WTC11 (cell line): ENCODE measurements at regions not wholly inside any gene's neighbourhood (a gene's known extent, or its start where the extent isn't known, plus 50 kb on each side); places are given as distances from the start of the nearest gene placed in this dataset.

Experiments used
- ATAC-seq: fragments of 200-7000 bp; cut with Tn5 transposase; 2 replicates; pipeline ENCODE4 v1.10.0; 2021; ENCODE audit warnings: mild to moderate bottlenecking, moderate library complexity
- CTCF ChIA-PET: fragments of 300-600 bp; sonication (Branson Sonifier 250); formaldehyde crosslinking; loops from one replicate; lab custom pipeline; 2021; ENCODE audit warnings: antibody characterized with exemption; lab: Charles Lee
- POLR2A ChIA-PET: fragments of 350-600 bp; sonication (Branson Sonifier 250); formaldehyde crosslinking; loops from one replicate; lab custom pipeline; 2021; ENCODE audit warnings: antibody characterized with exemption; lab: Charles Lee
- DNase-seq: peaks from one replicate; pipeline ENCODE4 v3.0.0; 2021; ENCODE audit warnings: low spot score
- H3K27ac Mint-ChIP-seq: 2 replicates; pipeline ENCODE4 v1.8.0; 2021; ENCODE audit warnings: mixed read lengths
- H3K27me3 Mint-ChIP-seq: 2 replicates; pipeline ENCODE4 v1.8.0; 2021; ENCODE audit warnings: low read depth, mild to moderate bottlenecking, moderate library complexity, mixed read lengths
- H3K36me3 Mint-ChIP-seq: 2 replicates; pipeline ENCODE4 v1.8.0; 2021; ENCODE audit warnings: mixed read lengths
- H3K4me1 Mint-ChIP-seq: 2 replicates; pipeline ENCODE4 v1.8.0; 2022; ENCODE audit warnings: mixed read lengths
- H3K4me3 Mint-ChIP-seq: 2 replicates; pipeline ENCODE4 v1.8.0; 2021; ENCODE audit warnings: mild to moderate bottlenecking, moderate library complexity, mixed read lengths
- H3K9me3 Mint-ChIP-seq: 2 replicates; pipeline ENCODE4 v1.8.0; 2021; ENCODE audit warnings: mixed read lengths
- EMX1 ChIP-seq: fragments of 250-450 bp; sonication (Bioruptor Pico); IDR thresholded peaks from 2 replicates; pipeline ENCODE4 v1.8.0; 2021; ENCODE audit warnings: mild to moderate bottlenecking
- TEAD1 ChIP-seq: sonication (generic); formaldehyde crosslinking; IDR thresholded peaks from 2 replicates; pipeline ENCODE4 v1.8.0; 2022; ENCODE audit warnings: mild to moderate bottlenecking, missing genetic modification reagents
- ZNF219 ChIP-seq: sonication (generic); formaldehyde crosslinking; IDR thresholded peaks from 2 replicates; pipeline ENCODE4 v1.8.0; 2023; ENCODE audit warnings: missing genetic modification reagents, mild to moderate bottlenecking, borderline replicate concordance
- ZNF396 ChIP-seq: fragments of 250-450 bp; sonication (Bioruptor Pico); IDR thresholded peaks from 2 replicates; pipeline ENCODE4 v1.8.0; 2021; ENCODE audit warnings: mild to moderate bottlenecking, moderate library complexity, borderline replicate concordance
- TF ChIP-seq, protein P1 (sequence below): sonication (generic); formaldehyde crosslinking; IDR thresholded peaks from 2 replicates; pipeline ENCODE4 v1.8.1; 2023; ENCODE audit warnings: mild to moderate bottlenecking, missing genetic modification reagents, borderline replicate concordance
- TF ChIP-seq, protein P2 (sequence below): sonication (generic); formaldehyde crosslinking; IDR thresholded peaks from 2 replicates; pipeline ENCODE4 v1.8.1; 2022; ENCODE audit warnings: mild to moderate bottlenecking, missing genetic modification reagents, moderate library complexity, borderline replicate concordance
- TF ChIP-seq, protein P3 (sequence below): fragments of 250-450 bp; sonication (Bioruptor Pico); conservative IDR thresholded peaks from 2 replicates; pipeline ENCODE4 v1.9.0; 2021; ENCODE audit warnings: mild to moderate bottlenecking
- TF ChIP-seq, protein P4 (sequence below): sonication (generic); formaldehyde crosslinking; IDR thresholded peaks from 2 replicates; pipeline ENCODE4 v1.8.0; 2022; ENCODE audit warnings: missing genetic modification reagents
- TF ChIP-seq, protein P5 (sequence below): sonication (generic); formaldehyde crosslinking; IDR thresholded peaks from 2 replicates; pipeline ENCODE4 v1.8.1; 2023; ENCODE audit warnings: mild to moderate bottlenecking, missing genetic modification reagents, moderate library complexity
- TF ChIP-seq, protein P6 (sequence below): sonication (generic); formaldehyde crosslinking; IDR thresholded peaks from 2 replicates; pipeline ENCODE4 v1.8.1; 2022; ENCODE audit warnings: low read depth, missing genetic modification reagents, borderline replicate concordance
- TF ChIP-seq, protein P7 (sequence below): sonication (generic); formaldehyde crosslinking; IDR thresholded peaks from 2 replicates; pipeline ENCODE4 v1.8.0; 2022; ENCODE audit warnings: mild to moderate bottlenecking, missing genetic modification reagents

DNA sequence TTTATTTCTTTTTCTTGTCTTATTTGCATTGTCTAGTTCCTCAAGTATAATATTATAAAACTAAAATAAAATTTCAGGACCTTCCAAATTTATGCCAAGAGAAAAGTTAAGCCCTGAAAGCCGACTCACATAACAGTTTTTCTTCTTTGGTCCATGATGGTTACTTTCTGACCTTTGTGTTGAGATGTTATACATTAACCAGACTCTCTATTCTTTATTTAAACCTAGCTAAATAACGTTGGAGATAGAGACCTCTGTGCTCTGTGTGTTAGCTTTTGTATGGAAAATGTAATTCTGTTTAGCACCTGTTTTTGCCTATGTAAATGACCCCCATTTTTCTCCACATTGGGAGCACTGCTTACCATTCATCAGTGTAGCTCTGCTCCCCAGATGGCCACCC lies 352.4 kb downstream of the CD109 start (continued):
- TF ChIP-seq, protein P1, sequence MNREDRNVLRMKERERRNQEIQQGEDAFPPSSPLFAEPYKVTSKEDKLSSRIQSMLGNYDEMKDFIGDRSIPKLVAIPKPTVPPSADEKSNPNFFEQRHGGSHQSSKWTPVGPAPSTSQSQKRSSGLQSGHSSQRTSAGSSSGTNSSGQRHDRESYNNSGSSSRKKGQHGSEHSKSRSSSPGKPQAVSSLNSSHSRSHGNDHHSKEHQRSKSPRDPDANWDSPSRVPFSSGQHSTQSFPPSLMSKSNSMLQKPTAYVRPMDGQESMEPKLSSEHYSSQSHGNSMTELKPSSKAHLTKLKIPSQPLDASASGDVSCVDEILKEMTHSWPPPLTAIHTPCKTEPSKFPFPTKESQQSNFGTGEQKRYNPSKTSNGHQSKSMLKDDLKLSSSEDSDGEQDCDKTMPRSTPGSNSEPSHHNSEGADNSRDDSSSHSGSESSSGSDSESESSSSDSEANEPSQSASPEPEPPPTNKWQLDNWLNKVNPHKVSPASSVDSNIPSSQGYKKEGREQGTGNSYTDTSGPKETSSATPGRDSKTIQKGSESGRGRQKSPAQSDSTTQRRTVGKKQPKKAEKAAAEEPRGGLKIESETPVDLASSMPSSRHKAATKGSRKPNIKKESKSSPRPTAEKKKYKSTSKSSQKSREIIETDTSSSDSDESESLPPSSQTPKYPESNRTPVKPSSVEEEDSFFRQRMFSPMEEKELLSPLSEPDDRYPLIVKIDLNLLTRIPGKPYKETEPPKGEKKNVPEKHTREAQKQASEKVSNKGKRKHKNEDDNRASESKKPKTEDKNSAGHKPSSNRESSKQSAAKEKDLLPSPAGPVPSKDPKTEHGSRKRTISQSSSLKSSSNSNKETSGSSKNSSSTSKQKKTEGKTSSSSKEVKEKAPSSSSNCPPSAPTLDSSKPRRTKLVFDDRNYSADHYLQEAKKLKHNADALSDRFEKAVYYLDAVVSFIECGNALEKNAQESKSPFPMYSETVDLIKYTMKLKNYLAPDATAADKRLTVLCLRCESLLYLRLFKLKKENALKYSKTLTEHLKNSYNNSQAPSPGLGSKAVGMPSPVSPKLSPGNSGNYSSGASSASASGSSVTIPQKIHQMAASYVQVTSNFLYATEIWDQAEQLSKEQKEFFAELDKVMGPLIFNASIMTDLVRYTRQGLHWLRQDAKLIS (CRISPR knock-in tag): no peak
- TF ChIP-seq, protein P2, sequence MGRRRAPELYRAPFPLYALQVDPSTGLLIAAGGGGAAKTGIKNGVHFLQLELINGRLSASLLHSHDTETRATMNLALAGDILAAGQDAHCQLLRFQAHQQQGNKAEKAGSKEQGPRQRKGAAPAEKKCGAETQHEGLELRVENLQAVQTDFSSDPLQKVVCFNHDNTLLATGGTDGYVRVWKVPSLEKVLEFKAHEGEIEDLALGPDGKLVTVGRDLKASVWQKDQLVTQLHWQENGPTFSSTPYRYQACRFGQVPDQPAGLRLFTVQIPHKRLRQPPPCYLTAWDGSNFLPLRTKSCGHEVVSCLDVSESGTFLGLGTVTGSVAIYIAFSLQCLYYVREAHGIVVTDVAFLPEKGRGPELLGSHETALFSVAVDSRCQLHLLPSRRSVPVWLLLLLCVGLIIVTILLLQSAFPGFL (CRISPR knock-in tag): no peak
- TF ChIP-seq, protein P3, sequence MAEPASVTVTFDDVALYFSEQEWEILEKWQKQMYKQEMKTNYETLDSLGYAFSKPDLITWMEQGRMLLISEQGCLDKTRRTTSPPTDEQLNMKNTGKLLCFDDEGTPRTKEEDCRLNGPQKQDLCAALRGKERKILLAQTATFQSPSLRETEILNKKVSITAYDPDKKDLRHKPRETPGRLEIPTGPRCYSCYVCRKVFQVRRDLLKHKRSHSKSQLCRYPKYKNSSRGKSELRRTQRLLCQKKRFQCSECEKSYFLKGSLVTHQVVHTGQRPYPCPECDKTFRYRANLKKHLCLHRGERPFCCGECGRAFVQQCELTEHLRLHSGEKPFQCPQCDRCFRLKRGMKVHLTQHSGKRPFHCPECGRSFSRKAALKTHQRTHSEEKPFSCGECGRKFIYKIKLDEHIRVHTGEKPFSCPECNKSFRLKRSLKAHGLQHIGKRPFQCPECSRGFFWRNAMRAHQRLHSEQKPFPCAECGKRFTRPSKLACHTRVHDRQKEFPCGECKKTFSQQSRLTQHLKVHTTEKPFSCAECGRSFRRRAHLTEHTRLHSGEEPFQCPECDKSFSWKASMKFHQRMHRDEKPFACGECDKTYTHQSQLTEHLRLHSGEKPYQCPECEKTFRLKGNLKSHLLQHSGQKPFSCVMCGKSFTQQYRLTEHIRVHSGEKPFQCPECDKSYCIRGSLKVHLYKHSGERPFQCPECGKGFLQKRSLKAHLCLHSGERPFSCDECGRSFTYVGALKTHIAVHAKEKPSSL (CRISPR knock-in tag): no peak
- TF ChIP-seq, protein P4, sequence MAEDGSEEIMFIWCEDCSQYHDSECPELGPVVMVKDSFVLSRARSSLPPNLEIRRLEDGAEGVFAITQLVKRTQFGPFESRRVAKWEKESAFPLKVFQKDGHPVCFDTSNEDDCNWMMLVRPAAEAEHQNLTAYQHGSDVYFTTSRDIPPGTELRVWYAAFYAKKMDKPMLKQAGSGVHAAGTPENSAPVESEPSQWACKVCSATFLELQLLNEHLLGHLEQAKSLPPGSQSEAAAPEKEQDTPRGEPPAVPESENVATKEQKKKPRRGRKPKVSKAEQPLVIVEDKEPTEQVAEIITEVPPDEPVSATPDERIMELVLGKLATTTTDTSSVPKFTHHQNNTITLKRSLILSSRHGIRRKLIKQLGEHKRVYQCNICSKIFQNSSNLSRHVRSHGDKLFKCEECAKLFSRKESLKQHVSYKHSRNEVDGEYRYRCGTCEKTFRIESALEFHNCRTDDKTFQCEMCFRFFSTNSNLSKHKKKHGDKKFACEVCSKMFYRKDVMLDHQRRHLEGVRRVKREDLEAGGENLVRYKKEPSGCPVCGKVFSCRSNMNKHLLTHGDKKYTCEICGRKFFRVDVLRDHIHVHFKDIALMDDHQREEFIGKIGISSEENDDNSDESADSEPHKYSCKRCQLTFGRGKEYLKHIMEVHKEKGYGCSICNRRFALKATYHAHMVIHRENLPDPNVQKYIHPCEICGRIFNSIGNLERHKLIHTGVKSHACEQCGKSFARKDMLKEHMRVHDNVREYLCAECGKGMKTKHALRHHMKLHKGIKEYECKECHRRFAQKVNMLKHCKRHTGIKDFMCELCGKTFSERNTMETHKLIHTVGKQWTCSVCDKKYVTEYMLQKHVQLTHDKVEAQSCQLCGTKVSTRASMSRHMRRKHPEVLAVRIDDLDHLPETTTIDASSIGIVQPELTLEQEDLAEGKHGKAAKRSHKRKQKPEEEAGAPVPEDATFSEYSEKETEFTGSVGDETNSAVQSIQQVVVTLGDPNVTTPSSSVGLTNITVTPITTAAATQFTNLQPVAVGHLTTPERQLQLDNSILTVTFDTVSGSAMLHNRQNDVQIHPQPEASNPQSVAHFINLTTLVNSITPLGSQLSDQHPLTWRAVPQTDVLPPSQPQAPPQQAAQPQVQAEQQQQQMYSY (CRISPR knock-in tag): no peak

DNA sequence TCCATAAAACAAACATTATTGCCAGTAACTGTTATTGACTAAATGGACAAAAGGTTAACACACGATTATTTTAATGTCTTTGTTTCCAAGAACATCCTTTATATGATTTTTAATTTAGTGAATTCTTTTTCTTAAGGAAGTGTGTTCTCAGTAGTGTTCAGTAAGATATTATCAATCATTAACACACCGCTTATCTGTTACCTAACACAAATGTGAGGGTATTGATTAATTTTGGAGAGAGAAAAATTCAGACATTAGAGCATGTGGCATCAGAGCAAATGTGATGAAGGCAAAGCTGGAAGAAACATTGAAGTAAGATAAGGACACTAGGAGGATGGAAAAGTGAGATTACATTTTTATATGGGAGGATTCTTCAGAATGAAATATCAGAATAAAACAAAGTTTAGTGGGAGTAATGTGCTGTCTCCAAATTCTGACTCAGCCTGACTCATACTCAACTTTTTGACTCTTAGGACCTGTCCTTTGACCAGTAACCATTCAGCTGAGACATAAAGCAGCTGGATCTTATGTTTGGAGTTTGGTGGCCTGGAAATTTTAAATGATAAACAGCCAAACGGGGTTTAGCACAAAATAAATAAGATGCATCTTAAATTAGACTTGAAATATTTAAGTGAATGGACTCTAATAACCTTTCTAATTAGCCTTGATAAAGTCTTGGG lies 348.6 kb downstream of the CD109 start:
- DNase-seq: no peak
- TF ChIP-seq ZNF219 (CRISPR knock-in tag) (no peak), EMX1 (CRISPR knock-in tag) (no peak), TEAD1 (no peak), ZNF396 (no peak)
- TF ChIP-seq, protein P4 (CRISPR knock-in tag): no peak
- TF ChIP-seq, protein P3 (CRISPR knock-in tag): no peak
- TF ChIP-seq, protein P5, sequence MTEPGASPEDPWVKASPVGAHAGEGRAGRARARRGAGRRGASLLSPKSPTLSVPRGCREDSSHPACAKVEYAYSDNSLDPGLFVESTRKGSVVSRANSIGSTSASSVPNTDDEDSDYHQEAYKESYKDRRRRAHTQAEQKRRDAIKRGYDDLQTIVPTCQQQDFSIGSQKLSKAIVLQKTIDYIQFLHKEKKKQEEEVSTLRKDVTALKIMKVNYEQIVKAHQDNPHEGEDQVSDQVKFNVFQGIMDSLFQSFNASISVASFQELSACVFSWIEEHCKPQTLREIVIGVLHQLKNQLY (CRISPR knock-in tag): no peak
- TF ChIP-seq, protein P6, sequence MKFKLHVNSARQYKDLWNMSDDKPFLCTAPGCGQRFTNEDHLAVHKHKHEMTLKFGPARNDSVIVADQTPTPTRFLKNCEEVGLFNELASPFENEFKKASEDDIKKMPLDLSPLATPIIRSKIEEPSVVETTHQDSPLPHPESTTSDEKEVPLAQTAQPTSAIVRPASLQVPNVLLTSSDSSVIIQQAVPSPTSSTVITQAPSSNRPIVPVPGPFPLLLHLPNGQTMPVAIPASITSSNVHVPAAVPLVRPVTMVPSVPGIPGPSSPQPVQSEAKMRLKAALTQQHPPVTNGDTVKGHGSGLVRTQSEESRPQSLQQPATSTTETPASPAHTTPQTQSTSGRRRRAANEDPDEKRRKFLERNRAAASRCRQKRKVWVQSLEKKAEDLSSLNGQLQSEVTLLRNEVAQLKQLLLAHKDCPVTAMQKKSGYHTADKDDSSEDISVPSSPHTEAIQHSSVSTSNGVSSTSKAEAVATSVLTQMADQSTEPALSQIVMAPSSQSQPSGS (CRISPR knock-in tag): no peak
- TF ChIP-seq, protein P7, sequence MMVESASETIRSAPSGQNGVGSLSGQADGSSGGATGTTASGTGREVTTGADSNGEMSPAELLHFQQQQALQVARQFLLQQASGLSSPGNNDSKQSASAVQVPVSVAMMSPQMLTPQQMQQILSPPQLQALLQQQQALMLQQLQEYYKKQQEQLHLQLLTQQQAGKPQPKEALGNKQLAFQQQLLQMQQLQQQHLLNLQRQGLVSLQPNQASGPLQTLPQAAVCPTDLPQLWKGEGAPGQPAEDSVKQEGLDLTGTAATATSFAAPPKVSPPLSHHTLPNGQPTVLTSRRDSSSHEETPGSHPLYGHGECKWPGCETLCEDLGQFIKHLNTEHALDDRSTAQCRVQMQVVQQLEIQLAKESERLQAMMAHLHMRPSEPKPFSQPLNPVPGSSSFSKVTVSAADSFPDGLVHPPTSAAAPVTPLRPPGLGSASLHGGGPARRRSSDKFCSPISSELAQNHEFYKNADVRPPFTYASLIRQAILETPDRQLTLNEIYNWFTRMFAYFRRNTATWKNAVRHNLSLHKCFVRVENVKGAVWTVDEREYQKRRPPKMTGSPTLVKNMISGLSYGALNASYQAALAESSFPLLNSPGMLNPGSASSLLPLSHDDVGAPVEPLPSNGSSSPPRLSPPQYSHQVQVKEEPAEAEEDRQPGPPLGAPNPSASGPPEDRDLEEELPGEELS (CRISPR knock-in tag): no peak

More for the DNA sequence above, 348.6 kb downstream of the CD109 start:
- peaks cover 15% of the 10 kb centered on the region for H3K9me3 Mint-ChIP-seq
- no peak overlapping the region for H3K4me3 Mint-ChIP-seq
- ChIA-PET POLR2A (interaction anchor here (0.6 kb wide), 1 partner anchor 9 kb away, joined by 4 read pairs; no protein-coding TSS in a partner anchor), CTCF (no interaction called here)
- peaks cover 14% of the 10 kb centered on the region for H3K4me1 Mint-ChIP-seq
- H3K27ac Mint-ChIP-seq: no peak overlapping the region
- ATAC-seq: no peak
- H3K27me3 Mint-ChIP-seq: no peaks in the 10 kb centered on the region
- no peaks in the 10 kb centered on the region for H3K36me3 Mint-ChIP-seq
